Thyroid gland (tissue), 4 donors: ENCODE measurements at regions not wholly inside any gene's neighbourhood (a gene's known extent, or its start where the extent isn't known, plus 50 kb on each side); places are given as distances from the start of the nearest gene placed in this dataset.

Experiments used
- DNase-seq, 2 donors: peaks; one replicate each; pipeline ENCODE4 v3.0.0-alpha.2; 2019
- H3K27ac ChIP-seq, 3 donors: fragments of 200-600 bp; sonication (generic); 1 replicate in 2 of 3; 2 replicates in 1 of 3; pipeline ENCODE4 v1.5.1; 2016 to 2019; ENCODE audit warnings: mild to moderate bottlenecking in 1 of 3, moderate library complexity in 1 of 3
- H3K27me3 ChIP-seq: fragments of 200-600 bp; sonication (generic); one replicate; pipeline ENCODE4 v1.5.1; 2019
- H3K36me3 ChIP-seq, 2 donors: fragments of 200-600 bp; sonication (generic); one replicate each; pipeline ENCODE4 v1.5.1; 2016 to 2019
- H3K4me1 ChIP-seq, 2 donors: fragments of 200-600 bp; sonication (generic); one replicate each; pipeline ENCODE4 v1.5.1; 2017 to 2019
- H3K4me3 ChIP-seq, 3 donors: fragments of 200-600 bp; sonication (generic); replicated peaks in 1 of 3; 1 replicate in 2 of 3; 2 replicates in 1 of 3; pipeline ENCODE4 v1.5.1; 2016; ENCODE audit warnings: mild to moderate bottlenecking in 1 of 3
- H3K9me3 ChIP-seq: fragments of 200-600 bp; sonication (generic); one replicate; pipeline ENCODE4 v1.5.1; 2017
- CTCF ChIP-seq, 6 experiments: fragments of 200-600 bp in 3 of 6; fragments of 450-650 bp in 3 of 6; sonication (generic) in 3 of 6; IDR thresholded peaks; one replicate each; pipeline ENCODE4 v1.5.1; 2016 to 2019; ENCODE audit warnings: antibody characterized with exemption in 6 of 6, mild to moderate bottlenecking in 2 of 6, inconsistent platforms in 1 of 6, moderate library complexity in 1 of 6
- POLR2A ChIP-seq, 2 donors: fragments of 450-650 bp; IDR thresholded peaks; one replicate each; pipeline ENCODE4 v1.6.1; 2017; ENCODE audit warnings: antibody characterized with exemption in 2 of 2, mild to moderate bottlenecking in 2 of 2, moderate library complexity in 1 of 2
- WGBS, 2 donors: methylation state at CpG; one replicate each; pipeline ENCODE4 v1.1.5; 2017; 5-methylcytosine and 5-hydroxymethylcytosine counted together
- intact Hi-C: fragments of 100-400 bp; cut with DNase I; formaldehyde crosslinking; loops from one replicate; pipeline ENCODE4 v1.15.1; 2023

- Histone ChIP-seq H3K36me3 (no peaks in the 10 kb centered on the region), H3K27ac (no peak overlapping the region), H3K4me3 (no peak overlapping the region), H3K4me1 (no peaks in the 10 kb centered on the region), H3K27me3 (no peaks in the 10 kb centered on the region), H3K9me3 (no peaks in the 10 kb centered on the region)
- 85 to 86% methylated on average over 3 of the region's 3 CpGs for WGBS, 2 donors
- TF ChIP-seq POLR2A (IDR thresholded peaks at IDR 0.05) (no peak), CTCF (IDR thresholded peaks at IDR 0.05) (no peak)
- intact Hi-C loops: no loop called here
- DNase-seq: no peak
These were observed 391.3 kb upstream of the ERCC4 start for GRCh38 chr16:13528691-13529090.

GRCh38 chr16:13529193-13529982, 390.6 kb upstream of the ERCC4 start:
- Histone ChIP-seq H3K9me3 (no peaks in the 10 kb centered on the region), H3K4me1 (no peaks in the 10 kb centered on the region), H3K4me3 (no peak overlapping the region), H3K27ac (no peak overlapping the region), H3K36me3 (no peaks in the 10 kb centered on the region), H3K27me3 (no peaks in the 10 kb centered on the region)
- TF ChIP-seq POLR2A (IDR thresholded peaks at IDR 0.05) (no peak), CTCF (IDR thresholded peaks at IDR 0.05) (no peak)
- WGBS, 2 donors: 16 to 21% methylated on average over 3 of the region's 3 CpGs
- intact Hi-C loops: no loop called here
- DNase-seq: no peak

- TF ChIP-seq POLR2A (IDR thresholded peaks at IDR 0.05) (no peak), CTCF (IDR thresholded peaks at IDR 0.05) (no peak)
- H3K9me3 ChIP-seq: no peaks in the 10 kb centered on the region
- intact Hi-C loops: no loop called here
- H3K27me3 ChIP-seq: no peaks in the 10 kb centered on the region
- WGBS, 2 donors: 88 to 90% methylated on average over 4 of the region's 4 CpGs
- no peak for DNase-seq
- H3K36me3 ChIP-seq: no peaks in the 10 kb centered on the region
- H3K27ac ChIP-seq: no peak overlapping the region
- no peaks in the 10 kb centered on the region for H3K4me1 ChIP-seq
- H3K4me3 ChIP-seq: no peak overlapping the region
These were observed 379.2 kb upstream of the ERCC4 start for GRCh38 chr16:13540771-13541170.

- H3K36me3 ChIP-seq: no peaks in the 10 kb centered on the region
- no peaks in the 10 kb centered on the region for H3K4me1 ChIP-seq
- 46 to 66% methylated on average over 2 of the region's 2 CpGs for WGBS, 2 donors
- no peak for DNase-seq
- H3K4me3 ChIP-seq: no peak overlapping the region
- no peak overlapping the region for H3K27ac ChIP-seq
- TF ChIP-seq CTCF (IDR thresholded peaks at IDR 0.05) (no peak), POLR2A (IDR thresholded peaks at IDR 0.05) (no peak)
- no peaks in the 10 kb centered on the region for H3K9me3 ChIP-seq
- intact Hi-C loops: no loop called here
- H3K27me3 ChIP-seq: no peaks in the 10 kb centered on the region
These were observed 377.7 kb upstream of the ERCC4 start for GRCh38 chr16:13542284-13542683.

- 26 to 38% methylated on average over 1 of the region's 1 CpG for WGBS, 2 donors
- DNase-seq: no peak
- Histone ChIP-seq H3K27me3 (no peaks in the 10 kb centered on the region), H3K9me3 (no peaks in the 10 kb centered on the region), H3K27ac (no peak overlapping the region), H3K4me1 (no peaks in the 10 kb centered on the region), H3K36me3 (no peaks in the 10 kb centered on the region), H3K4me3 (no peak overlapping the region)
- no peak for TF ChIP-seq POLR2A (IDR thresholded peaks at IDR 0.05)
- TF ChIP-seq CTCF (IDR thresholded peaks at IDR 0.05): no peak
- intact Hi-C loops: no loop called here
These were observed 376.1 kb upstream of the ERCC4 start for GRCh38 chr16:13543850-13544249.
